ENCODE measurements at regions not wholly inside any gene's neighbourhood (a gene's known extent, or its start where the extent isn't known, plus 50 kb on each side); places are given as distances from the start of the nearest gene placed in this dataset.
"Not testable (repeated sequence)": the region's sequence is repeated elsewhere in the genome, so short reads cannot be mapped to it uniquely, and the experiment has no call there.

- DNase-seq (ENCODE audit: low spot score): no peak
These were observed 1284.1 kb upstream of the GYPC start for GRCh38 chr2:125371867-125372266.

DNA sequence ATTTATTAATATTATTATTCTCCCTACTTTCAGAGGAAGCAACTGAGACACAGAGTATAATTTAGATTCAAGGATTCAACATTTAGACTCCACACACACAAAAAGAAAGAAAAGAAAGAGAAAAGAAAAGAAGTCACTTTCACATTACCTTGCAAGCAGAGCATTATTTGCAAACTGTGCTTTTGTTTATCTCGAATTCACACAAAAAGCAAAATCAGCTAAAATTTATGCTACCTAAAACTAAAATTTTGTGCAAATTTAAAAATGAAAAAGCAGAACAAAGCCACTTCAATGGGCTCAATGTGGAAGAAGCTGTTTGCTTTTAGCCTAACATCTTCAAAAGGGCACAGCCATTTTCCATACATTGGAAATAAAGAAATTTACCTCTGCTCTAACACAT lies 1282.7 kb upstream of the GYPC start:
- no peak for DNase-seq (ENCODE audit: low spot score)

DNA sequence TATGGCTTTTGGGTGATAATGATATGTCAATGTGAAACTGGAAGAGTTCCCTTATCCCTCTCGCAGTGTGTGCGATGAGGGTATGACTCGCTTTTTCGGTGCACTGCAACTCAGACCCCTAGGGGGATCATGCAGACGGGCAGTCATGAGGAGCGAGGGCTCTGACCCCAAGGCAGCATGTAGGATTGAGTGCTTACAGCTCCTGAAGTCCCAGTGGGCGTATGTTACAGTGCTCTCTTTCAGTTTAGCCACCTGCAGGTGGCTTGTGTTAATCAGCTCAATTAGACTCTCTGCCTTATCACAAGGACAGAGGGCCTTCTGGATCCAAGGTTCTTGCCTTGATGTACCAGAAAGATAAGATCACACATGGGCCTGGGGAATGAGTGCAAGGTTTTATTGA lies 1269.9 kb upstream of the GYPC start:
- DNase-seq (ENCODE audit: low spot score): no peak

DNA sequence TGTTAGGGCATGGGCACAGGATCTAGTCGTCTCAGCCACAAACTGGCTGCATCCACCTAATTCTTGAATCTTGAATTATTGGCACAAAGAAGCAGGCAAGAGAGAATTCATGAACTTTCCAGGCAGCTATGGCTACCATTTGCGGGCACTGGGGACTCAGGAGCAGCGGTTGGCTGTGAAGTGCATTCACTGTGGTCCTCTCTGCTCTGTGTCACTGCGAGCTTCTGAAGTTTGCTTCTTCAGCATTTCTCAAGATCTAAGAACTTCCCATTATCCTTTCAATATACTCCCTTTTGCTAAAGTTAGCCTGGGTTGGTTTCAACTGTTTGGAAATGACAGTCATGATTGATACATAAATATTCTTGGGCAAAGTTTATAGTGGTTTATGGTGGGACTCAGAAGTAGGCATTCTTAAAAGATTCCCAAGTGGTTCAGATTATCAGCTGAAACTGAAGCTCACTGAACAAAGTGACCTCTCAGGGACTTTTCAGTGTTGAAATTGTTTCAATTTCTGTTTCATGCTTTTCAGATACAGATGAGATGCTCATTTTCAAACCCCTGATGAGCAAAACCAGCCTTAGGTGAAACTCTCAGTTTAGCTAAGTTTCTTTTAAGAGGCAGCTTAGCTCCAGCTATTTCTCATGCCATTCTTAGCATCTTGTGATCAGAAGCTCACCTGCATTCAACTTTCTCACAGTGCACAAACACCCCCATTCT lies 1258.3 kb upstream of the GYPC start:
- no peak for DNase-seq (ENCODE audit: low spot score)

- no peak for DNase-seq (ENCODE audit: low spot score)
These were observed 1257.0 kb upstream of the GYPC start for GRCh38 chr2:125398738-125399524.

DNA sequence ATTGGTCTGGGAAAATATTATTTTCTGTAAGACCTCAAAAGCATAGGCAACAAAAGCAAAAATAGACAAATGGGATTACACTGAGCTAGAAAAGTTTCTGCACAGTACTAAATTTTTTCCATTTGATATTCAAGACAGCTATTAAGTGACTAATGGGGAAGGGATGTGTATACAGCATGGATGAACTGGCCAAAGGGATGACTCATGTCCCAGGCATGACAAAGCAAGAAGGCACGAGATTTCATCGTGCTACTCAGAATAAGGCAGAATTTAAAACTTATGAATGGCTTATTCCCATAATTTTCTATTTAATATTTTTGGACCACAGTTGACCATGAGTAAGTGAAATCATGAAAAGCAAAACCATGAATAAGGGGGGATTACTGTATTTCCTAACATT lies 1250.1 kb upstream of the GYPC start:
- peak; percentile 26 for DNase-seq (ENCODE audit: low spot score)

DNA sequence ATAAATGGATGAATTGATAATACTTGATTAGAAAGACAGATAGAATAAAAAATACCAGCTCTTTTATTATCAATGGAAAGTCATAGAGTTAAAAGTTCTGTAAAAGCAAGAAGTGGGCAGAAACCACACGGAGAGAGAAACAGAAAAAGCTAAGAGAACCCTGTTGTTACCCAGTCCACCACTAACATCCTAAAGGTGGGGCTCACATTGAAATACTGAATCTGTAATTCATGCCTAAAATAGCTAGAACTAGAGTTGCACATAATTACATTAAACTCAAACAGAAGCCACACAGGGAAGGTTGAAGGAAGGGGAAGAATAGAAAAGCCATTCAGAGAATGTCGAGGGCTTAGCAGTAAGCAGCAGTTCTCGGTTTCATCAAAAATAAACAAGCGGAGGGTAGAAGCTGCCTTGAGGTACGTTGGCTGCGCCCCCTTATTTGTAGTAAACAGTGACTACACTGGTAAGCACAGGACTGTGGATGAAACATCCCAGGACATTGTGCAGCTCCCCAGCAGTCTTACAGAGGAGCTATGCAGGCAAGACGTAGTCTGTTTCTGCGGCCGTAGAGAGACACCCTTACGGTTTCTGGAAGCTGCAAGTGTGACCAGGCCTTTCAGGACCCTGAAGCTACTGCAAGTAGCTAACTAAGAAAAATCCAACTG lies 1247.0 kb upstream of the GYPC start:
- DNase-seq (ENCODE audit: low spot score): no peak

DNA sequence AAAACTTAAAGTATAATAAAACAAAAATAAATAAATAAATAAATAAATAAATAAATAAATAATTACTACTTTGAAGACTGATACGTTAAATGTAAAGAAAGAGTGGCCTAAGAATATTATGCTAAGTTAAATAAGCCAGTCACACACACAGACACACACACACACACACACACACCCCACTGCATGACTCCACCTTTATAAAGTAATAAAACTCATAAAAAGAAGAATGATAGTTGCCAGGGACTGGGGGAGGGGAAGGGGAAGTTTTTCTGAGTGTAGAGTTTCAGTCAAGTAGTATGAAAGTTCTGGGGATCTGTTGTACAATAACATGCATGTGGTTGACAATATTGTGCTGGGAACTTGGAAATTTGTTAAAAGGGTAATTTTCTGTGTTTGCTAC lies 1237.5 kb upstream of the GYPC start:
- DNase-seq (ENCODE audit: low spot score): no peak

DNA sequence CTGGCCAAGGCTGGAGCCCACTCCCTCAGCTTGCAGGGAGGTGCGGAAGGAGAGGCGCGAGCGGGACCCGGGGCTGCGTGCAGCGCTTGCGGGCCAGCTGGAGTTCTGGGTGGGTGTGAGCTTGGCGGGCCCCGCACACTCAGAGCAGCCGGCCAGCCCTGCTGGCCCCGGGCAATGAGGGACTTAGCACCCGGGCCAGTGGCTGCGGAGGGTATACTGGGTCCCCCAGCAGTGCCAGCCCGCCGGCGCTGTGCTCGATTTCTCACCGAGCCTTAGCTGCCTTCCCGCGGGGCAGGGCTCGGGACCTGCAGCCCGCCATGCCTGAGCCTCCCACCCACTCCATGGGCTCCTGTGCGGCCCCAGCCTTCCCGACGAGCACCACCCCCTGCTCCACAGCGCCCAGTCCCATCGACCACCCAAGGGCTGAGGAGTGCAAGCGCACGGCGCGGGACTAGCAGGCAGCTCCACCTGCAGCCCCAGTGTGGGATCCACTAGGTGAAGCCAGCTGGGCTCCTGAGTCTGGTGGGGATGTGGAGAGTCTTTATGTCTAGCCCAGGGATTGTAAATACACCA lies 1233.7 kb upstream of the GYPC start:
- not testable (repeated sequence) for DNase-seq (ENCODE audit: low spot score)

GRCh38 chr2:125424266-125424785 lies 1231.6 kb upstream of the GYPC start:
- DNase-seq (ENCODE audit: low spot score): no peak

GRCh38 chr2:125427721-125428315 lies 1228.1 kb upstream of the GYPC start:
- no peak for DNase-seq (ENCODE audit: low spot score)

DNA sequence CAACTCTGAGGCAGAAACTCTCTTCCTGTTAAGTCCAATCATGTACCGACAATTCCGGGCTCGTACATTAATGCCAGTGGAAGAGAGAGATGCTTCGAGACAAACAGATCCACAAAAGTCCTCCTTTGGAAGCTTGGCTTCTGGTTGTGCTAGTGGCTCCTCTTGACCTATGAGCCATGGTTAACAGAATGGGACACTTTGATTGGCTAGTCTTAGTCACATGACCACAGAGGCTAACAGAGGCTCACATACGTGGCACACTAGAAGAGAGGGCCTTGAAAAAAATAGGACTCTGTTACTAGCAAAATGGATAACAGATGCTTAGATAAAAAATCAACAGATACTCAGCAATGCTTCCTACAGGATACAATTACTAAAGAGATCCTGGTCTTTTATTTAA lies 1211.9 kb upstream of the GYPC start:
- no peak for DNase-seq (ENCODE audit: low spot score)

DNA sequence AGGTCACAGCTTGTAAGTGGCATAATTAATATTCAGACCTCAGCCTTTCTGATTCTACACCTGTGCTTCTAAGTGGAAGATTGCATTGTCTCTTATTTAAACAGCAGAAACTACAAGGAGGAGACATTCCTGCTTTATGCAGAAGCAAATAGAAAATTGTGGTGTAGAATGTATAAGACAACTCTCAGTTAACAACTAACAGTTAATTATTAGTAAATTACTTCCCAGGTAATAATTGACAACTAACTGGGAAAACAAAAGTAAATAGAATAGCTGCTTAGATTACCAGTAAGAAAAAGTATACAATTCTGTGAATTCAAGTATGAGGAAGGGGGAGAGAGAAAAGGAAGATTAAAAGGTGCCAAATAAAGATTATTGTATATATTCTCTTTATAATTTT lies 1210.5 kb upstream of the GYPC start:
- DNase-seq (ENCODE audit: low spot score): no peak

GRCh38 chr2:125450092-125450491 lies 1205.9 kb upstream of the GYPC start:
- no peak for DNase-seq (ENCODE audit: low spot score)

- DNase-seq (ENCODE audit: low spot score): no peak
These were observed 1200.8 kb upstream of the GYPC start for GRCh38 chr2:125455110-125455509.

- DNase-seq (ENCODE audit: low spot score): no peak
These were observed 1199.1 kb upstream of the GYPC start for GRCh38 chr2:125456693-125457363.

DNA sequence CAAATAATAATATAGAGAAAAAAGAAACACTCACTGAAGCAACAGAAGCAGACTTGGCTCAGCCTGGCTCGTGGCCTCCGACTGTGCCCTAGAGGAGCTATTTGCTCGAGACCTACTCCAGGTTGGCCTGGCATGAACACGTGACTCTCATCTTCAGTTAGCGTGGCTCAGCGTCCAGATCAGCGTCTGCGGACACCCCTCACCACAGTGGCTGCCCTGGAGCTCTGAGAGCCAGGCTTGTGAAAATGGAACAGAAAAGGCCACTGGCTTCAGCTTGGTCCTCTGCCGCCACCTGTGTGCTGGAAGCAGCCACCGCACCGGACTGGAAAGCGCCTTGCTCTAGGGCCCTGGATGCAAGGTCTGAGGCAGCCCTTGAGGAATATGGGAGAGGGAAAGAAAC lies 1184.0 kb upstream of the GYPC start:
- DNase-seq (ENCODE audit: low spot score): peak; percentile 12

DNA sequence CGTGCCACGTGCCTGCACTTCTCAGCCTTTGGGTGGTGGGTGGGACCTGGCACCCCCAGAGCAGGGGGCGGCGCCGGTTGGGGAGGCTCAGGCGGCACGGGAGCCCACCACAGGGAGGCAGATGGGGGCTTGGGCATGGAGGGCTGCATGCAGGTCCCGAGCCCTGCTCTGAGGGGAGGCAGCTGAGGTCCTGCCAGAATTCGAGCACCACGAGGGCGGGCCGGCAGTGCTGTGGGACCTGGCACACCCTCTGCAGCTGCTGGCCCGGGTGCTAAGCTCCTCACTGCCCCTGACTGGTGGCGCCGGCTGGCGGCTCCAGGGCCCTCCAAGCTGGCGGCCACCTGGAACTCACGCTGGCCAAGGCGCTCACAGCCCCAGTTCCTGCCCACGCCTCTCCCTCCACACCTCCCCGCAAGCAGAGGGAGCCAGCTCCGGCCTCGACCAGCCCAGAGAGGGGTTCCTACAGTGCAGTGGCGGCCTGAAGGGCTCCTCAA lies 1176.8 kb upstream of the GYPC start:
- no peak for DNase-seq (ENCODE audit: low spot score)

- no peak for DNase-seq (ENCODE audit: low spot score)
These were observed 1165.7 kb upstream of the GYPC start for GRCh38 chr2:125490308-125490707.

DNA sequence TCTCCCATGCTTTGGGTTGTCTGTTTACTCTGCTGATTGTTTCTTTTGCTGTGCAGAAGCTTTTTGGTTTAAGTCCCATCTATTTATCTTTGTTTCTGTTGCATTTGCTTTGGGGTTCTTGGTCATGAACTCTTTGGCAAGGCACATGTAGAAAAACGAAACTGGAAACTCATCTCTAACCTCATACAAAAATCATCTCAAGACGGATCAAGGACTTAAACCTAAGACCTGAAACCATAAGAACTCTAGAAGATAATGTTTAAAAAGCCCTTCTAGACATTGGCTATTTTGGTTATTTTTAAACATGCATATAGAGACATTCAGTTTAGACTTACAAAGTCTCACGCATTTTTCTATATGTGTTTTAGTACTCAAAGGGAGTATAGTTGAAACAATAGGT lies 1164.3 kb upstream of the GYPC start:
- no peak for DNase-seq (ENCODE audit: low spot score)

- no peak for DNase-seq (ENCODE audit: low spot score)
These were observed 1143.6 kb upstream of the GYPC start for GRCh38 chr2:125512313-125512712.

All from LoVo (cell line).